ENCODE measurements at regions not wholly inside any gene's neighbourhood (a gene's known extent, or its start where the extent isn't known, plus 50 kb on each side); places are given as distances from the start of the nearest gene placed in this dataset.

GRCh38 chr2:6372317-6372901 lies 493.3 kb downstream of the CMPK2 start:
- no peak for DNase-seq (ENCODE audit: low read depth in 6 of 9, low spot score in 9 of 9)
- H3K27me3 ChIP-seq (ENCODE audit: control insufficient read depth in 2 of 2, insufficient read depth in 1 of 2, low read length in 1 of 2), result no peaks in the 10 kb centered on the region
- no peaks in the 10 kb centered on the region for H3K4me1 ChIP-seq (ENCODE audit: control insufficient read depth in 2 of 2, insufficient read depth in 2 of 2, low read length in 2 of 2)
- H3K36me3 ChIP-seq (ENCODE audit: control insufficient read depth in 2 of 2, insufficient read depth in 2 of 2, low read length in 1 of 2), result no peaks in the 10 kb centered on the region
- H3K9me3 ChIP-seq (ENCODE audit: control insufficient read depth in 2 of 2, insufficient read depth in 1 of 2, low read length in 1 of 2), result no peaks in the 10 kb centered on the region
- WGBS, result 91% methylated on average over 3 of the region's 3 CpGs
- H3K27ac ChIP-seq (ENCODE audit: low read depth in 1 of 2, low read length in 1 of 2), result no peak overlapping the region
- H3K4me3 ChIP-seq (ENCODE audit: low read length in 2 of 2), result no peak overlapping the region

GRCh38 chr2:6381326-6381725 lies 484.4 kb downstream of the CMPK2 start:
- no peak overlapping the region for H3K4me3 ChIP-seq (ENCODE audit: low read length in 2 of 2)
- no peaks in the 10 kb centered on the region for H3K36me3 ChIP-seq (ENCODE audit: control insufficient read depth in 2 of 2, insufficient read depth in 2 of 2, low read length in 1 of 2)
- no peak for DNase-seq (ENCODE audit: low read depth in 6 of 9, low spot score in 9 of 9)
- H3K4me1 ChIP-seq (ENCODE audit: control insufficient read depth in 2 of 2, insufficient read depth in 2 of 2, low read length in 2 of 2), result no peaks in the 10 kb centered on the region
- no peaks in the 10 kb centered on the region for H3K27me3 ChIP-seq (ENCODE audit: control insufficient read depth in 2 of 2, insufficient read depth in 1 of 2, low read length in 1 of 2)
- H3K9me3 ChIP-seq (ENCODE audit: control insufficient read depth in 2 of 2, insufficient read depth in 1 of 2, low read length in 1 of 2), result no peaks in the 10 kb centered on the region
- no peak overlapping the region for H3K27ac ChIP-seq (ENCODE audit: low read depth in 1 of 2, low read length in 1 of 2)
- WGBS, result 85% methylated on average over 2 of the region's 2 CpGs

GRCh38 chr2:6384341-6384740 lies 481.4 kb downstream of the CMPK2 start:
- WGBS, result 95% methylated on average over 4 of the region's 4 CpGs
- H3K27me3 ChIP-seq (ENCODE audit: control insufficient read depth in 2 of 2, insufficient read depth in 1 of 2, low read length in 1 of 2), result no peaks in the 10 kb centered on the region
- H3K36me3 ChIP-seq (ENCODE audit: control insufficient read depth in 2 of 2, insufficient read depth in 2 of 2, low read length in 1 of 2), result no peaks in the 10 kb centered on the region
- no peak for DNase-seq (ENCODE audit: low read depth in 6 of 9, low spot score in 9 of 9)
- no peak overlapping the region for H3K27ac ChIP-seq (ENCODE audit: low read depth in 1 of 2, low read length in 1 of 2)
- no peaks in the 10 kb centered on the region for H3K9me3 ChIP-seq (ENCODE audit: control insufficient read depth in 2 of 2, insufficient read depth in 1 of 2, low read length in 1 of 2)
- H3K4me1 ChIP-seq (ENCODE audit: control insufficient read depth in 2 of 2, insufficient read depth in 2 of 2, low read length in 2 of 2), result no peaks in the 10 kb centered on the region
- no peak overlapping the region for H3K4me3 ChIP-seq (ENCODE audit: low read length in 2 of 2)

GRCh38 chr2:6392354-6392753 lies 473.4 kb downstream of the CMPK2 start:
- no peaks in the 10 kb centered on the region for H3K9me3 ChIP-seq (ENCODE audit: control insufficient read depth in 2 of 2, insufficient read depth in 1 of 2, low read length in 1 of 2)
- no peak overlapping the region for H3K4me3 ChIP-seq (ENCODE audit: low read length in 2 of 2)
- H3K27ac ChIP-seq (ENCODE audit: low read depth in 1 of 2, low read length in 1 of 2), result no peak overlapping the region
- no peak for DNase-seq (ENCODE audit: low read depth in 6 of 9, low spot score in 9 of 9)
- no peaks in the 10 kb centered on the region for H3K27me3 ChIP-seq (ENCODE audit: control insufficient read depth in 2 of 2, insufficient read depth in 1 of 2, low read length in 1 of 2)
- H3K36me3 ChIP-seq (ENCODE audit: control insufficient read depth in 2 of 2, insufficient read depth in 2 of 2, low read length in 1 of 2), result no peaks in the 10 kb centered on the region
- H3K4me1 ChIP-seq (ENCODE audit: control insufficient read depth in 2 of 2, insufficient read depth in 2 of 2, low read length in 2 of 2), result no peaks in the 10 kb centered on the region
- WGBS, result 95% methylated on average over 10 of the region's 10 CpGs

GRCh38 chr2:6392966-6393365 lies 472.7 kb downstream of the CMPK2 start:
- DNase-seq (ENCODE audit: low read depth in 6 of 9, low spot score in 9 of 9), result no peak
- Histone ChIP-seq H3K4me3 (ENCODE audit: low read length in 2 of 2) (no peak overlapping the region), H3K4me1 (ENCODE audit: control insufficient read depth in 2 of 2, insufficient read depth in 2 of 2, low read length in 2 of 2) (no peaks in the 10 kb centered on the region), H3K36me3 (ENCODE audit: control insufficient read depth in 2 of 2, insufficient read depth in 2 of 2, low read length in 1 of 2) (no peaks in the 10 kb centered on the region), H3K27ac (ENCODE audit: low read depth in 1 of 2, low read length in 1 of 2) (no peak overlapping the region), H3K9me3 (ENCODE audit: control insufficient read depth in 2 of 2, insufficient read depth in 1 of 2, low read length in 1 of 2) (no peaks in the 10 kb centered on the region), H3K27me3 (ENCODE audit: control insufficient read depth in 2 of 2, insufficient read depth in 1 of 2, low read length in 1 of 2) (no peaks in the 10 kb centered on the region)
- WGBS, result 75% methylated on average over 6 of the region's 6 CpGs

GRCh38 chr2:6393819-6394218 lies 471.9 kb downstream of the CMPK2 start:
- 88% methylated on average over 3 of the region's 3 CpGs for WGBS
- H3K27ac ChIP-seq (ENCODE audit: low read depth in 1 of 2, low read length in 1 of 2), result no peak overlapping the region
- DNase-seq (ENCODE audit: low read depth in 6 of 9, low spot score in 9 of 9), result no peak
- H3K4me1 ChIP-seq (ENCODE audit: control insufficient read depth in 2 of 2, insufficient read depth in 2 of 2, low read length in 2 of 2), result no peaks in the 10 kb centered on the region
- H3K9me3 ChIP-seq (ENCODE audit: control insufficient read depth in 2 of 2, insufficient read depth in 1 of 2, low read length in 1 of 2), result no peaks in the 10 kb centered on the region
- H3K36me3 ChIP-seq (ENCODE audit: control insufficient read depth in 2 of 2, insufficient read depth in 2 of 2, low read length in 1 of 2), result no peaks in the 10 kb centered on the region
- no peaks in the 10 kb centered on the region for H3K27me3 ChIP-seq (ENCODE audit: control insufficient read depth in 2 of 2, insufficient read depth in 1 of 2, low read length in 1 of 2)
- no peak overlapping the region for H3K4me3 ChIP-seq (ENCODE audit: low read length in 2 of 2)

GRCh38 chr2:6394276-6394675 lies 471.4 kb downstream of the CMPK2 start:
- Histone ChIP-seq H3K27ac (ENCODE audit: low read depth in 1 of 2, low read length in 1 of 2) (no peak overlapping the region), H3K4me1 (ENCODE audit: control insufficient read depth in 2 of 2, insufficient read depth in 2 of 2, low read length in 2 of 2) (no peaks in the 10 kb centered on the region), H3K9me3 (ENCODE audit: control insufficient read depth in 2 of 2, insufficient read depth in 1 of 2, low read length in 1 of 2) (no peaks in the 10 kb centered on the region), H3K4me3 (ENCODE audit: low read length in 2 of 2) (no peak overlapping the region), H3K27me3 (ENCODE audit: control insufficient read depth in 2 of 2, insufficient read depth in 1 of 2, low read length in 1 of 2) (no peaks in the 10 kb centered on the region), H3K36me3 (ENCODE audit: control insufficient read depth in 2 of 2, insufficient read depth in 2 of 2, low read length in 1 of 2) (no peaks in the 10 kb centered on the region)
- WGBS, result 97% methylated on average over 2 of the region's 2 CpGs
- no peak for DNase-seq (ENCODE audit: low read depth in 6 of 9, low spot score in 9 of 9)

GRCh38 chr2:6398421-6398820 lies 467.3 kb downstream of the CMPK2 start:
- WGBS, result 95% methylated on average over 2 of the region's 2 CpGs

GRCh38 chr2:6401301-6401700 lies 464.4 kb downstream of the CMPK2 start:
- WGBS, result 90% methylated on average over 3 of the region's 3 CpGs
- Histone ChIP-seq H3K4me1 (ENCODE audit: control insufficient read depth in 2 of 2, insufficient read depth in 2 of 2, low read length in 2 of 2) (no peaks in the 10 kb centered on the region), H3K36me3 (ENCODE audit: control insufficient read depth in 2 of 2, insufficient read depth in 2 of 2, low read length in 1 of 2) (no peaks in the 10 kb centered on the region), H3K9me3 (ENCODE audit: control insufficient read depth in 2 of 2, insufficient read depth in 1 of 2, low read length in 1 of 2) (no peaks in the 10 kb centered on the region), H3K27ac (ENCODE audit: low read depth in 1 of 2, low read length in 1 of 2) (no peak overlapping the region), H3K27me3 (ENCODE audit: control insufficient read depth in 2 of 2, insufficient read depth in 1 of 2, low read length in 1 of 2) (no peaks in the 10 kb centered on the region), H3K4me3 (ENCODE audit: low read length in 2 of 2) (no peak overlapping the region)
- DNase-seq (ENCODE audit: low read depth in 6 of 9, low spot score in 9 of 9), result no peak

More at GRCh38 chr2:6398421-6398820, 467.3 kb downstream of the CMPK2 start:
- Histone ChIP-seq H3K4me1 (ENCODE audit: control insufficient read depth in 2 of 2, insufficient read depth in 2 of 2, low read length in 2 of 2) (no peaks in the 10 kb centered on the region), H3K27me3 (ENCODE audit: control insufficient read depth in 2 of 2, insufficient read depth in 1 of 2, low read length in 1 of 2) (no peaks in the 10 kb centered on the region), H3K27ac (ENCODE audit: low read depth in 1 of 2, low read length in 1 of 2) (no peak overlapping the region), H3K9me3 (ENCODE audit: control insufficient read depth in 2 of 2, insufficient read depth in 1 of 2, low read length in 1 of 2) (no peaks in the 10 kb centered on the region), H3K4me3 (ENCODE audit: low read length in 2 of 2) (no peak overlapping the region), H3K36me3 (ENCODE audit: control insufficient read depth in 2 of 2, insufficient read depth in 2 of 2, low read length in 1 of 2) (no peaks in the 10 kb centered on the region)
- no peak for DNase-seq (ENCODE audit: low read depth in 6 of 9, low spot score in 9 of 9)

- no peak for DNase-seq (ENCODE audit: low read depth in 6 of 9, low spot score in 9 of 9)
- Histone ChIP-seq H3K4me3 (ENCODE audit: low read length in 2 of 2) (no peak overlapping the region), H3K27me3 (ENCODE audit: control insufficient read depth in 2 of 2, insufficient read depth in 1 of 2, low read length in 1 of 2) (no peaks in the 10 kb centered on the region), H3K9me3 (ENCODE audit: control insufficient read depth in 2 of 2, insufficient read depth in 1 of 2, low read length in 1 of 2) (no peaks in the 10 kb centered on the region), H3K27ac (ENCODE audit: low read depth in 1 of 2, low read length in 1 of 2) (no peak overlapping the region), H3K36me3 (ENCODE audit: control insufficient read depth in 2 of 2, insufficient read depth in 2 of 2, low read length in 1 of 2) (no peaks in the 10 kb centered on the region), H3K4me1 (ENCODE audit: control insufficient read depth in 2 of 2, insufficient read depth in 2 of 2, low read length in 2 of 2) (no peaks in the 10 kb centered on the region)
- 89% methylated on average over 2 of the region's 2 CpGs for WGBS
Measured at GRCh38 chr2:6408057-6408456, 457.6 kb downstream of the CMPK2 start.
